Immature natural killer cell (primary cell): ENCODE measurements at regions not wholly inside any gene's neighbourhood (a gene's known extent, or its start where the extent isn't known, plus 50 kb on each side); places are given as distances from the start of the nearest gene placed in this dataset.
A peak's percentile ranks its signal among the peaks of the same experiment; 100 is the strongest.

ENCODE experiments used
- DNase-seq, 3 donors: peaks; one replicate each; pipeline ENCODE4 v3.0.0; 2022; ENCODE audit warnings: mixed read lengths in 1 of 3
- H3K27ac Mint-ChIP-seq, 6 donors: one replicate each; pipeline ENCODE4 v1.8.0; 2020; ENCODE audit warnings: mixed read lengths in 6 of 6, mild to moderate bottlenecking in 5 of 6, inconsistent platforms in 4 of 6, moderate library complexity in 3 of 6
- H3K27me3 Mint-ChIP-seq, 3 donors: one replicate each; pipeline ENCODE4 v1.8.0; 2020 to 2021; ENCODE audit warnings: low read depth in 3 of 3, mild to moderate bottlenecking in 3 of 3, mixed read lengths in 3 of 3, moderate library complexity in 3 of 3, inconsistent platforms in 1 of 3
- H3K36me3 Mint-ChIP-seq, 3 donors: one replicate each; pipeline ENCODE4 v1.8.0; 2020; ENCODE audit warnings: mixed read lengths in 3 of 3, inconsistent platforms in 2 of 3, mild to moderate bottlenecking in 2 of 3
- H3K4me1 Mint-ChIP-seq, 2 donors: one replicate each; pipeline ENCODE4 v1.8.0; 2020; ENCODE audit warnings: inconsistent platforms in 2 of 2, mild to moderate bottlenecking in 2 of 2, mixed read lengths in 2 of 2, moderate library complexity in 1 of 2
- H3K4me3 Mint-ChIP-seq, 5 donors: one replicate each; pipeline ENCODE4 v1.8.0; 2020; ENCODE audit warnings: mild to moderate bottlenecking in 5 of 5, mixed read lengths in 5 of 5, inconsistent platforms in 3 of 5, moderate library complexity in 3 of 5
- H3K9me3 Mint-ChIP-seq, 6 donors: one replicate each; pipeline ENCODE4 v1.8.0; 2020; ENCODE audit warnings: mild to moderate bottlenecking in 6 of 6, mixed read lengths in 6 of 6, inconsistent platforms in 4 of 6, moderate library complexity in 3 of 6

DNA sequence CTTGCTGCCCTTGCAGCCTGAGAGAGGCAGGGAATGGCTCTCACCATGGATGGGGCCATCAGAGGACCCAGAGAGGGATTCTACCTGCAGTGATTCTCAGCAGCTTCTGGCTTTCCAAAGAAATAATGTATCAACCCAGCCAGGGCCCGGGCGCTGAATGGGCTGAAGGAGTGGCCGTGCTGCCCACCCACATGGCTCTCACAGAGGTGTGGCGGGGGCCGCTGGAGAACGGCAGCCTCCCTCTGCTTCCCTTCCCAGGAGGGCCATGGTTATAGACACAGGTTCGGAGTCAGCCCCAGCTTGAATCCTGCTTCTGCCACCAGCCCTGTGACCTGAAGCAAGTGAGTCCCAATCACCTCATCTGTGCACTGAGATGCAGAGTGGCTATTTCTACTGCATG, 82.7 kb downstream of the THAP12 start:
- Mint-ChIP-seq H3K9me3 (no peaks in the 10 kb centered on the region), H3K27me3 (peaks cover 0 to 3% (median 2%) of the 10 kb centered on the region in 3 donors), H3K36me3 (no peaks in the 10 kb centered on the region), H3K4me3 (no peak overlapping the region), H3K27ac (no peak overlapping the region), H3K4me1 (no peaks in the 10 kb centered on the region)
- DNase-seq: no peak

DNA sequence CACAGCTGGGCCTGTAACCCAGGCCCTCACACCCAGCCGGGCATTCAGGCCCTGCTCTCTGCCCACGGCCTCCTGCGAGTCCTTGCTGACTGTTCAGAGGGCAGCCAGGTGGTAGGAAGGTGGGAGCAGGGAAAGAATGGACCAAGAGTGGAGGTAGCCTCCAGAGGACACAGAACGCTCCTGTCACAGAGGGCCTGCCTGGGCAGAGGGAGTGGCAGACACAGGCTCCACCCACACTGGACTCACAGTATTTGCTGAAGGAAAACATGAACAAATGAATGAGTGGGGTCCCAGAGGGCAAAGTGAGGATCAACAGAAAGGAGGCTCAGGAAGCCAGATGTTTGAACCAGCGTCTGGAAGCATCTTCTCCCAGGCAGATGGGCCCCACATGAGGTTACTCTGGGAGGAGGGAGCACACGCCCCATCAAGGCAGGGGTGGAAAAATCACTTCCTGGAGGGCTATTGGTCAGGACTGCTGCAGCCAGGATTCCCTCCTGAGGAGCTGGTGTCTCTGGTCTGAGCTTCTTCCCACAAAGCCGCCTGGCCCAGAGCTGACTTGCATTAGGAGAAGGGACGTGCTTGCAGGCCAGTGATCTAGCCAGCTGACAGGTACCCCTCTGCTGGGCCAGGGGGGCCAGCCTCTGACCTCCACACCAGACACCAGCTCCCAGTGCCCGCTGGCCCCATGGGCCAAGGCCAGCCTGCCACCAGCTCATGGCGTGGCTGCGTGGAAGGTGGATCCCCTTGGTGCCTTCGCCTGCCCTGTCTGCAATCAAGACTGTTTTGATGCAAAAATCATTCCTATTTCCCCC, 84.0 kb downstream of the THAP12 start:
- Mint-ChIP-seq H3K27ac (no peak overlapping the region), H3K27me3 (peaks cover 0 to 2% (median 1%) of the 10 kb centered on the region in 3 donors), H3K36me3 (no peaks in the 10 kb centered on the region), H3K4me3 (no peak overlapping the region), H3K9me3 (no peaks in the 10 kb centered on the region), H3K4me1 (no peaks in the 10 kb centered on the region)
- no peak for DNase-seq

DNA sequence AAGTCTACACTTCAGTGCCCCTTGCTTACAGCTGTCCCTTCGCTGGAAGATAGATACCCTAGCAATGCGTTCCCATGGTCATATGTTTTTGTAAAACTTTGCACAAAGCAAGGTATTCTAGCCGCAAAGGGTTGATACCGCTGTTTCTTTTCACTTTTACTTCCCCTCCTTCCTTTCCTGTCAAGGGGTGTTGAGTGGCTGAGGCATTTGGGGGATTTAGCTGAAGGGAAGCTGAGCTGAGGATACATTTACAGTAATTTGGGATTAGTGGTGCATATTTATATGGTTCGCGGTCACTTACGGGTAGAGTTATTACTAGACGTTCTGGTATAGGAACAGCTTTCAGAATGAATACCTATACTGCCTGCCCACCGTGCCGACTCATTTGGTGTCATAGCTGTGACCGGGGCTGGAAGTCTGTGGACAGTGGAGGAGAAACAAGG, 86.9 kb upstream of the WNT11 start:
- H3K9me3 Mint-ChIP-seq: no peaks in the 10 kb centered on the region

DNA sequence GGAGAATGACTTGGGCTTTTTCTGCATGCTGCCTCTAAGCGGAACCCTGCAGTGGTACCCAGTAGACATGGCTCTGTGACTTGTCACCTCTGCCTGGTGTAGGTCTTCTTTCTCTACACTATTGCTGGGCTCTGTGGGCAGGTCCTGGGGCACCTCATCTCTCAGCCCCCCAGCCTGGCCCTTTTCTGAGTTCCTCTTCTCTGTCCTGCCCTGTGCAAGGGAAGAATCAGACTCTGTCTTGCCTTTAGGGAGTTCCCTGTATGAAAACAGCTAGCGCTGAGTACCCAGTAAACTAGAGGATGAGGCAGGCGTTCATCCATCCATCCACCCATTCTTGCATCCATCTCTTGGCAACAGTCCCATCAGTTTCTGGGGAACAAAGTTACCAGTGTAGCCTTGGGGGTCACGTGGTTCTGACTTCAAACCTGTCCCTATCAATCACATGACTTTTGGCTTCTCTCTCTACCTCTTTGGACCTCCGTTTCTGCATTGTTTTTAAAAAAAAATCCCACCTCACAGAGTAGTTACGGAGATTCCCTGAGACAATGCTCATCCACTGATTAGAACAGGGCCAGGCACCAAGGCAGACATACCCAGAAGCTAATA, 86.4 kb upstream of the WNT11 start:
- Mint-ChIP-seq H3K4me1 (peaks cover 9% of the 10 kb centered on the region in 2 donors), H3K4me3 (no peak overlapping the region), H3K27ac (no peak overlapping the region), H3K27me3 (peaks cover 0 to 1% (median 0%) of the 10 kb centered on the region in 3 donors), H3K9me3 (no peaks in the 10 kb centered on the region), H3K36me3 (no peaks in the 10 kb centered on the region)
- DNase-seq: no peak

More for the DNA sequence above, 86.9 kb upstream of the WNT11 start:
- H3K4me3 Mint-ChIP-seq: no peak overlapping the region
- H3K27me3 Mint-ChIP-seq: peaks cover 0 to 1% (median 0%) of the 10 kb centered on the region in 3 donors
- no peaks in the 10 kb centered on the region for H3K36me3 Mint-ChIP-seq
- no peak for DNase-seq
- peaks cover 3 to 4% of the 10 kb centered on the region in 2 donors for H3K4me1 Mint-ChIP-seq
- H3K27ac Mint-ChIP-seq: no peak overlapping the region

DNA sequence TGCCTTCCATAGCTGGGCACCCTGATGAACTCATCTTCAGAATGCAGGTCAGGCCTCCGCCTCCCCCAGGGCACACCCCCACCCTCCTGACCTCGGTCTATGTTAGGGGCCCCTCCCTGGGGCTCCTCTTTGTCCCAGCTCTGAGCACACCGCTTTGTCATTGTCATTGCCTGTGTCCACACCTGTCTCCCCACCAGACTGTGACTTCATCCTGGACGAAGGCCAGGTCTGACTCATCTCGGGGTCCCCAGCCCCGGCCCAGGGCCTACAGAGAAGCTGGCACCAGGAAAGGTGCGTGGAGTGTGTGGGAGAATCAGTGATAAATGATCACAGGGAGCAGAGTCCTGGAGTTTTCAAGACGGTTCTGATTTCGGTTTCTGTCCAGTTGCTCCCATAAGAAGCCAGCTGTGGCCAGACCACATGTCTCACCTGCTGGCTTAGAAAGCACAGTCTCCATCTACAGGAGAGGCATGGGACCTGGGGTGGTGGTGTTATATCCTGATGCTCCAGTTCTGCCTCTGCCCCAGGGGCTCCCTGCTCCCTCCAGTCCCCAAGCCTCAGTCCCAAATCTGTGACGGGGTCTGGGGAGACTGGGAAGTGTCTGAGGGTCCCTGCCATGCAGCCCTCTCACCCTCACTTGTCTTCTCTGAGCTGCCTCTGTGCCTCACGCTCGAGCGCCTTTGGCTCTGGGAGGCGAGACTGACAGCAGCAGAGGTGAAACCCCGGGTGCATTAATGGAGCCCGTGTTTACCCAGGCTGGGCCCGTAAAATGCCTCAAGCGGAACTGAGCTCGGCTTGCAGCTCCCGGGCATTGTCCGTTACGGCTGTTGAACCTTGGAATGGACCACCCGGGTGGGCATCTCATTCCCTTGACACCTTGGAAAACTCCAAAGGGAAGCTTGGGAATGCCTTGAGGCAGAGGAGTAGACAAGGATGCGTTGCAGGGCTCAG, 85.5 kb upstream of the WNT11 start:
- peaks cover 9 to 10% of the 10 kb centered on the region in 2 donors for H3K4me1 Mint-ChIP-seq
- H3K9me3 Mint-ChIP-seq: no peaks in the 10 kb centered on the region
- peaks cover 0 to 1% (median 0%) of the 10 kb centered on the region in 3 donors for H3K27me3 Mint-ChIP-seq
- no peak for DNase-seq
- no peak overlapping the region for H3K4me3 Mint-ChIP-seq
- no peaks in the 10 kb centered on the region for H3K36me3 Mint-ChIP-seq
- no peak overlapping the region for H3K27ac Mint-ChIP-seq

DNA sequence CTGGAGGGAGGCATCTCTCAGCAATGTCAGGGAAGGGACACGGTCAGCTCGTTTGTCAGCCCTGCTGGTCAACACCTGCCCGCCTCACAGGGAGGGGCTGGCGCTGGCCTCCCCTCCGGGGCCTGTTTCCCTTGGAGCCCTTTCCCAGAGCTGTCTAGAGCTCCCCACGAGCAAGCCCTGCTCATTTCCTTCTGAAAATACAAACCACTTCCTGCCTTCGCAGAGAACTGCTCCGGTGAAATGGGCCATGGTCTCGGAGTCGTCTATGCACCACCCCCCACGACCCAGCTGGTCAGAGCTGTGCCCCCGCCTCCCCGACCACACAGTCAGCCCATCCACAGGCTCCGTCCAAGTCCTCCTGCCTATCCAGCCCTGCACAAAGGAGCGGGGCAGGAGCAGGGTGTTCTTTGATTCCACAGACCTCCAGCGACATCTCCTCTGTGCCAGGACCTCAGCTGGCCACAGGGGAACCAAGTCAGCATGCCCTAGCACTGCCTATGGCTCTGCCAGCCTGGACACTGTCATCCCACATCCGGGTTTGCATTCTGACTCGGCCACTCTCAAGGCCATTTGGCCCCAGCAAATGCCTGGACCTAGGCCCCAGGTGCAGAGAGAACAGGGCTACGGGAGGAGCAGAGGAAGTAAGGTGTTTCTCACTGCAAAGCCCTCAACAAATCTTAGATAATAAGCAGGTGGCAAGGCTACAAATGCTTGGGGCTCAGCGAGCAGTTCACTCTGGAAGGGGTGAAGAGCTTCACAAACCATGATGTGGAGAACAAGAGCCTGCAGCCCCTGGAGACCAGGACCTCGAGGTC, 82.1 kb upstream of the WNT11 start:
- DNase-seq: no peak
- H3K27me3 Mint-ChIP-seq: peaks cover 0 to 2% (median 0%) of the 10 kb centered on the region in 3 donors
- no peaks in the 10 kb centered on the region for H3K36me3 Mint-ChIP-seq
- peak overlapping the region in 1 of 6 donors; percentile 45 for H3K27ac Mint-ChIP-seq
- H3K4me3 Mint-ChIP-seq: no peak overlapping the region
- H3K9me3 Mint-ChIP-seq: no peaks in the 10 kb centered on the region
- H3K4me1 Mint-ChIP-seq: peaks cover 9 to 10% of the 10 kb centered on the region in 2 donors

DNA sequence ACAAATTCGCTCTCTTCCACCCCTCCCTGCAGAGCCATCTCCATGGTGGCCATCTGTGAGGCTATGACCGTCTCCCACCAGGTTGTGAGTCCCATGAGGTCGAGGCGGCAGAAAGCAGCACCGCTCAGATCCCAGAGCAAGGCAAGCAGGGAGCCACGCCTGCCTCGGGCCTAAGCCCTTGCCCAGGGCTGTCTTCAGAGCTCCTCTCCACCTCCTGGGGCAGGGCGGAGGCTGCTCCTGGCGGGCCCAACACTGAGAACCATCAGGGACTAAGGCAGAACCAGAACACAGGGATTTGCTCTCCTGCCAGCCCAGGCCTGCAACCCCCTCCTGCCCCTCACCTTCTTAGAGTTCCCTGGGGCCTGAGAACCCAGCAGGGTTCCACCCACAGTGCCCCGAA, 80.9 kb upstream of the WNT11 start:
- H3K9me3 Mint-ChIP-seq: no peaks in the 10 kb centered on the region
- H3K27me3 Mint-ChIP-seq: peaks cover 0 to 4% (median 0%) of the 10 kb centered on the region in 3 donors
- H3K36me3 Mint-ChIP-seq: no peaks in the 10 kb centered on the region
- DNase-seq: no peak
- peaks cover 13 to 19% of the 10 kb centered on the region in 2 donors for H3K4me1 Mint-ChIP-seq
- H3K27ac Mint-ChIP-seq: peak overlapping the region in 2 of 6 donors; percentile 27 to 61
- H3K4me3 Mint-ChIP-seq: no peak overlapping the region

DNA sequence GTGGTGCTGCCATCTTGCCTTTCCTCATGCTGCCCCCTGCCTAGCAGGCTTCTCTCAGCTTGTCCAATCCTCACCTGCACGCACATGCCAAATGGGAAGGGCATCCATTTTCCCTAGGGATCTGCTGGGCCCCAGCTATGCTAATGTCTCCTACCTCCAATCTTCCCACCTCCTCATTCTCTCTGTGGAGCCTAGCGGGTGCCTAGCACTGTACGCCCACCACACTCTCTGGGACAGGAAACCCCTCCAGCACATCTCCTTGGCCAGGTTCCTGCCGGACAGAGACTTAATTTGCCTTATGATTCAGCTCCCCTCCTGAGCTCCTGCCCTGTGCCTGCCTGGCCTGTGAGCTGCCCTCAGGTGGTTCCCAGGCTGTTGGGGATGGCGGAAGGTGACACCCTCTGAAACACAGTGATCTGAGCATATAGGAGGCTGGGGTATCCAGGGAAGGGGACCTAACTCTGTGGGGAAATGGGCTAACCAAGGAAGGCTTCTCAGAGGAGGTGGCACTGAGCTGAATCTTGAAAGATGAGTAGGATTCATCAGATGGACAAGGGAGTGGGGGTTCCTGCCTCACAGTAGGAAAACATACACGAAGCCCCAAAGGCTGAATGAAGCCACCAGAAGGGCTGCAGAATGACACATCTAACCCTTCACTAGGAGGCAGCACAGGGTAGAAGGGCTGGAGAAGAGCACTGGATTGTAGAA, 79.2 kb upstream of the WNT11 start:
- DNase-seq: no peak
- Mint-ChIP-seq H3K36me3 (no peaks in the 10 kb centered on the region), H3K9me3 (no peaks in the 10 kb centered on the region), H3K27me3 (peaks cover 0 to 4% (median 3%) of the 10 kb centered on the region in 3 donors), H3K4me3 (no peak overlapping the region), H3K4me1 (peaks cover 13 to 19% of the 10 kb centered on the region in 2 donors), H3K27ac (no peak overlapping the region)

DNA sequence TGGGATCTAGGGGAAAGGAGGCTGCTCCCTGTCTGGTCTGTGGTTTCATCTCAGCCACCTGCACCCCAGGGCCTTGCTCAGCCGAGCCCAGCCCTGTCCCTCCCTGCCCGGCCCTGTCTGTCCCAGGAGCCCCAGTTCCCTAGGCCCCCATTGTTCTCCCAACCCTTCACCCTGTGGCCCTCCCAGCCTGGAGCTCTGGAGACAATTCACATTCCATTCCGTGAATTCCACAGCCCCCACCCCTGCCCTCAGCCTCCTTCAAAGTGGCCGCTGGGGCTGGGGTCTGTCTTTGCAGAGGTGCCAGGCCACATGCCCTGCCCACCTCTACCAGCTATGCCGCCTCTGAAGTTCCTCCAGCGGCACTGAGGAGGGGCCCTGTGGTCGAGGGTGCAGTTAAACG, 77.9 kb upstream of the WNT11 start:
- peaks cover 13 to 19% of the 10 kb centered on the region in 2 donors for H3K4me1 Mint-ChIP-seq
- no peak overlapping the region for H3K27ac Mint-ChIP-seq
- peaks cover 0 to 4% (median 3%) of the 10 kb centered on the region in 3 donors for H3K27me3 Mint-ChIP-seq
- DNase-seq: no peak
- no peak overlapping the region for H3K4me3 Mint-ChIP-seq
- no peaks in the 10 kb centered on the region for H3K36me3 Mint-ChIP-seq
- H3K9me3 Mint-ChIP-seq: no peaks in the 10 kb centered on the region

DNA sequence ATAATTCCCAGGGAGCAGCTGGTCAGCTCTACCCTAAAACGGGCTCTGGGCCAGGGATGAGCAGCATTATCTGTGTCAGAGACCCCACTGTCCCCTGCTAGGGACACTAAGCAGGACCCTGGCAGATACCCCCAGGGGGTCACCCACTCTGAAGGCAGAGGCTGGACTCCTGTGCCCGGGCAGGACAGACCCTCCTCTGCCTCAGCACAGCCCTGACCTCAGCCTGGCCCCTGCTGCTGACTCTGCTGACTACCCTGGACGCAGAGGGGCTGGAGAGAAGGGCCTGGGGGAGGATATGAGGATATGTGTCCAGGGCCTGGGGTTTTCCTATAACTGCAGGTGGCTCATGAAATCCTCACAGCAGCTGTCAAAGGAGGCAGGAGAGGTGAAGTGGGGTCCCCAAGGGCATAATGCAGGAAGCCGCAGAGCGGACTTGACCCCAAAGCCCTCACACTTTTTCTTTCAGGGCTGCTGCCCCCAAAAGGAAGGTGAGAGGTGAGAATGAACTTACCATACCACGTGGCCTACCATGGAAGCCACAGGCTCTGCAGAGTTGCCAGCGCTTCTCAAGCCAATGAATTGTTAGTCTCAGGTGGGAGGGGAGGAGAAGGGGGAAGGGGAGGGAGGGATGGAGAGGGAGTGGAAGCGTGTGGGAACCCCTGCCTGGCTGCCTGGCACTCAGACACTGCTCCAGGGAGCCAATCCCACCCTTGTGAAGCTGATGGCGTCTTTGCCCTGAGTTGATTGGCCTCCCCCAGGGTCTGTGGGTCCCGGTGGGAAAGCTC, 76.7 kb upstream of the WNT11 start:
- no peaks in the 10 kb centered on the region for H3K9me3 Mint-ChIP-seq
- no peak for DNase-seq
- no peak overlapping the region for H3K4me3 Mint-ChIP-seq
- peaks cover 0 to 4% (median 3%) of the 10 kb centered on the region in 3 donors for H3K27me3 Mint-ChIP-seq
- H3K4me1 Mint-ChIP-seq: peaks cover 7 to 14% of the 10 kb centered on the region in 2 donors
- H3K36me3 Mint-ChIP-seq: no peaks in the 10 kb centered on the region
- H3K27ac Mint-ChIP-seq: no peak overlapping the region

DNA sequence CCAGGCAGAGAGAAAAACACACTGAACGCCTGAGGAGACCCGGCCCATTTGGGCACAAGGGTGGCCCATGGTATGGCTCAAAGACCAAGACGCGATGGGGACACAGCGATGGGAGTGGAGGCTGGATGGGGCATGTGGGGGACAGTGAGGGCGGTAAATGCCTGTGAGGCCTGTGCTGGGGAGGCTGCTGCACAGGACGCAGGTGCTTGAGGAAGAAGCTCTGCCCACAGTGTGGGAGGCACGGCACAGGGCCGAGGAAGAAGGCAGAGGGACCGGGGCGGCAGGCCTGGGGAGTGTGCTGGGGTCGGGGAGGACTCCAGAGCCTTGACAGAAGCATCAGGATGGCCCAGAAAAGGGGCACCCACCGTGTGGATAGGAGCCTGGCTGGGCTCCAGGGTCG, 75.9 kb upstream of the WNT11 start:
- no peak overlapping the region for H3K4me3 Mint-ChIP-seq
- H3K36me3 Mint-ChIP-seq: no peaks in the 10 kb centered on the region
- H3K27me3 Mint-ChIP-seq: peaks cover 0 to 4% (median 3%) of the 10 kb centered on the region in 3 donors
- H3K9me3 Mint-ChIP-seq: no peaks in the 10 kb centered on the region
- H3K27ac Mint-ChIP-seq: peak overlapping the region in 1 of 6 donors; percentile 34
- H3K4me1 Mint-ChIP-seq: peaks cover 3 to 9% of the 10 kb centered on the region in 2 donors
- no peak for DNase-seq

DNA sequence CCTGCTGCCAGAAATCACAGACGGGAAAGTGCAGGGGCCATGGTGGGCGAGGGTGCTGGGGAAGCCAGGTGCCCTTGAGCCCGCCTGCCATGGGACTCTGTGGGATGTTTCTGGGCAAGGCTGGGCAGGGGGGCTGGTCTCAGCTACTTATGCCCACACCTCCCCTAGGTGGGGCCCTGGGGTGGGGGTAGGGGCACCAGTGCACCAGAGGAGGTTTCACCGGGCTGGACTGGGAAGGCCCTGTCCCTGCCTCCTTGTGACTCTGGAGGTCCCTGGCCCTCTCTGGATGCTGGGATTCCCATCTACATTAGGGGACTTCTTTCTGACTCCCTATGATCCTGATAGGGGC, 75.2 kb upstream of the WNT11 start:
- no peaks in the 10 kb centered on the region for H3K36me3 Mint-ChIP-seq
- peaks cover 3 to 9% of the 10 kb centered on the region in 2 donors for H3K4me1 Mint-ChIP-seq
- no peaks in the 10 kb centered on the region for H3K9me3 Mint-ChIP-seq
- H3K4me3 Mint-ChIP-seq: no peak overlapping the region
- no peak for DNase-seq
- H3K27ac Mint-ChIP-seq: no peak overlapping the region
- peaks cover 0 to 4% (median 3%) of the 10 kb centered on the region in 3 donors for H3K27me3 Mint-ChIP-seq
